Fibroblast of skin of abdomen (primary cell): ENCODE measurements at regions not wholly inside any gene's neighbourhood (a gene's known extent, or its start where the extent isn't known, plus 50 kb on each side); places are given as distances from the start of the nearest gene placed in this dataset.
"Not testable (repeated sequence)": the region's sequence is repeated elsewhere in the genome, so short reads cannot be mapped to it uniquely, and the experiment has no call there.

Experiments used
- DNase-seq: peaks from one replicate; pipeline ENCODE4 v3.0.0-alpha.2; 2013

DNA sequence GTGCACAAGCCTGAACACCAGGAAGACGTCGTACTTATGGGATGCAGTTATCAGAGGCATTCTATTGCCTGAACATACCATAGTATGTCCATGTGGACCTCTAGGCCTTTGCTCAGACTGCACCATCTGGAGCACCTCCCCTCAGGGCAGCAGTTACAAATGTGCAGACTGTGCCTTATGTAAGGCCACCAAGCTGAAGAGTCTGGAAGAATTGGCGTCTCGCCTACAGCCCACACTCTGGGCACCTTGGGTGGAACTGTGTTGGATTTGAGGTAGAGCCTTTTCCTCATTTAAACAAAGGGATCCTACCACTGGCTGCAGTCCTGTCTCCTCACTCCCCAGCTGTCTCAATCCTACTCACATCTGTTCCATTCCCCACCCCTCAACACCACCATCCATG, 204.3 kb upstream of the FRMD6 start:
- no peak for DNase-seq

DNA sequence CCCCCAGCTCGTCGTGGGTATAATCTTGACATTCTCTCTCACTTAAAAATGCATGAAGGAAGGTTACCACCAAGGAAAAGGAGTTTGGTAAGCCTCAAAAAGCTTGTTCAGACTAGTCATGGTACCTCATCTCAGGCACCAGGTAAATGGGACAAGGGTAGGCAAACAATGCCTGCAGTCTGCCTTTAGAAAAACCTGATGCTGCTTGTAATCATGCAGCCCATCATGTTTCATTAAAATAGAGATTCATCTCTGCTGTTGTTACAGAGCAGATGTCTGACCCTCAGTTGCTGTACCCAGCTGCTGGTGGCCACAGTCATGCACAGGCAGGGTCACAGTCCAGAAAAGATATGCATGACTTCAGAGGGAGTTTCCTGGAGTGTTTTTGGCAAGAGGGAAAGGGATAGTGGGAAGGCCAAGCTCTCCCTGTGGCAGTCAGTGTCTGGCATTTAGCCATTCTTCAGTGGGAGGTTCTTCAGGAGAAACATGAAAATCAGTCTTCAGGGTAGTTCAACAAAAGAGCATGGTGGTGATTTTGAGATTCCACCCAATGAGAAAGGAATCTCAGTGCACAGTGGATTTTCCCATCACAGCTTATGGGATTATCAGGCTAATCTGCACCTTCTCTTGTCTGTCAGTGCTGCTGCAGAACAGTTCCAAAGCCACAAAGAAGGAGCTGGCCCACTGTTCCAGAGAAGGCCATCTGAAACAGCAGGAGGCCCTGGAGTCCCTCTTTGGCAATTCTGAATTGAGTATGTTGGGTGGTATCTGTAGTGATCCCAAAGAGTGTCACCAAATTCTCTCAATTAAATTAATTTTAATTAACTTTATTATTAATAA, 202.7 kb upstream of the FRMD6 start:
- peak; percentile 80 for DNase-seq

DNA sequence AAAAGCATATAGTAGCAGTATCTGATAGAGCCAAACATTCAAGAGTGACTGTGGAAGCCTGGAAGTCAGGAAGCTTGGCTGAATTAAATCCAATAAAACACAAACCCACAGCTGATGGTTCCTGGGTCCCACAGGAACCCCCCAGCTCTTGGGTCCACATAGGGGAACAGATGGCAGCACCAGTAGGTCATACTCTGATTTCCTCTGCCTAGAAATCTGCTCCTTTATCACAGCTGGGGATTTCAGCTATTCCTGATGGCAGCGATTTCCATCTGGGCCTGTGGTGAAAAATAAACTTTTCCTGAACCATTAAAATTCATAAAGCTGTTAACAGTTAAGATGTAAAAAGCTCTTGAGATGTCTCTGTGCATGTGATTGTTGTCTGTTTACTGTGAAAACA, 202.0 kb upstream of the FRMD6 start:
- no peak for DNase-seq

DNA sequence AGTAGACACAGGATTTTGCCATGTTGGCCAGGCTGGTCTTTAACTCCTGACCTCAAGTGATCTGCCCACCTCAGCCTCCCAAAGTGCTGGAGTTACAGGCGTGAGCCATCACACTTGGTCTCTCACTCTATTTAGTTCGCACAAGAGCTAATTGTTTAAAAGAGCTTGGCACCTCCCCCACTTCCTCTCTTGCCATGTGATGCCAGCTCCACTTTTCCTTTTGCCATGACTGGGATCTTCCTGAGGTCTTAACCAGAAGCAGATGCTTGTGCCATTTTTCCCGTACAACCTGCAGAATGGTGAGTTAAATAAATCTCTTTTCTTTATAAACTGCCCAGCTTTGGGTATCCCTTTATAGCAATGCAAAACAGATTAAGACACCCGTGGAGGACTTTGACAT, 200.1 kb upstream of the FRMD6 start:
- DNase-seq: no peak

DNA sequence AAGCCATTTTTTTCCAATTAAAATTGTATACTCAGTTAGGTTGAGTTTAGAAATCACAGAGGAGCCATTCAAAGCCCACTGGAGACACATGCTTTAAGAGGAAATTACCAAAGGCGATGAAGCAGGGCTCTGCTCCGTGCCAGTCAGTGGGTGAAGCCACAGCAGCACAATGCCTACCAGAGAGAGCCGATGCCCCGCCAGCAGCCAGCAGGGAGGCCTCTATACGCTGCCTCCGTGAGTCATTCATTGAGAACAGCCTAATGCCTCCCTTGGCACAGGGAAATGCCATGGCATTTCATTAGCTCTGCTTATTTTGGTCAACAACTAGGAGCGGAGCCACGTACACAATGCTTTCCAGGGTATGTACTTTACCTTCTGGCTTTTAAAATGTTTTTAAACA, 197.8 kb upstream of the FRMD6 start:
- no peak for DNase-seq

DNA sequence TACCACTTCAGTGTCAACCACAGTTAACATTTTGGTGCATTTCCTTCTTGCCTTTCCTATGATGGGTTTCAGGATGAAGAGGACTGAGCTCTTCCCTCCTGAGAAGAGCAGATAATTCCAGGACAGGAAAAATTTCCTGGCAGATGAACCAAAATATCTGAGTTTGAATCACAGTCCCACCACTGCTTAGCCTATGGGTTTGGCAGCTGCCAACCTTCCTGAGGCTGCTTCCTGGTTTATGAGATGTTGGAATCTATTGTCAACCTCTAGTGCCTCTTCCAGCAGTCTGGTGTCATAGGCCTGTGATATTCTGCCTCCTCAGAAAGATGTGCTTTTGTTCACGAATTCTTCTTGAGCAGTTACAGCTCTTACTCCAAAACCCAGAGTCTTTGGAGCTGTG, 197.4 kb upstream of the FRMD6 start:
- no peak for DNase-seq

DNA sequence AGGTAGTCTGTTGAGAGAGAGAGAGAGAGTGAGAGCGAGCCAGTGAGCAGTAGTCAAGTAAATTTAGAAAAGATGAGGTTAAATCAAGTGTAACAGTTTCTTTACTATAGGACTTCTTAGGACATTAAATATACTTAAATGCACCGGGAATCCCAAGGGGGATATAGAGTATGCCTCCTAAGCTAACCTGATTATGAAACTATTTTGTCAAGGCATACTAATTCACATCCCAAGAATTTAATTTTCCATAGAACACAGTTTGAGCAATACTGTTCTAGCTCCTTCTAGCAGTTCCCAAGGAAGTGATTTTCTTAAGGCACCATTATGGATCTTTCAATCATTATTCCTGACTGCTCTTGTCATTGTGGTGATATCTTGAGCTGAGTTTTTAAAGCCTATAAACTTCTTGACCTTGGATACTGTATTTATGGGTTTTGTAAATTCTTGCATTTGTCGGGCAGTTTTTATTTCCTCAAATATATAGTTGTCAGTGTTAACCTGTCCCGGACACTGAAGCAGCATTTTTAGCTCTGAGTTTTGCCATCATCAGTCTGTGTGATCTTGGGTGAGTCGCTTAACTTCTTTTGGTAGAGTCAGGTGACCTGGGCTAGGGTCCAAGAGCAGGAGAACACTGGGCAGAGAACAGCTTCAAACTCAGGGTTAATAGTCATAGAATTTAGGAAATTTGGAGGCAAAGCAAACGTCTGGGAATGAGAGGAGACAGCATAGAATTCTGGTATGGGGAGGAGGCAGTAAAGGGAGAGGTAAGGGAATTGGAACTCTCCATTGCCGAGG, 196.5 kb upstream of the FRMD6 start:
- no peak for DNase-seq

DNA sequence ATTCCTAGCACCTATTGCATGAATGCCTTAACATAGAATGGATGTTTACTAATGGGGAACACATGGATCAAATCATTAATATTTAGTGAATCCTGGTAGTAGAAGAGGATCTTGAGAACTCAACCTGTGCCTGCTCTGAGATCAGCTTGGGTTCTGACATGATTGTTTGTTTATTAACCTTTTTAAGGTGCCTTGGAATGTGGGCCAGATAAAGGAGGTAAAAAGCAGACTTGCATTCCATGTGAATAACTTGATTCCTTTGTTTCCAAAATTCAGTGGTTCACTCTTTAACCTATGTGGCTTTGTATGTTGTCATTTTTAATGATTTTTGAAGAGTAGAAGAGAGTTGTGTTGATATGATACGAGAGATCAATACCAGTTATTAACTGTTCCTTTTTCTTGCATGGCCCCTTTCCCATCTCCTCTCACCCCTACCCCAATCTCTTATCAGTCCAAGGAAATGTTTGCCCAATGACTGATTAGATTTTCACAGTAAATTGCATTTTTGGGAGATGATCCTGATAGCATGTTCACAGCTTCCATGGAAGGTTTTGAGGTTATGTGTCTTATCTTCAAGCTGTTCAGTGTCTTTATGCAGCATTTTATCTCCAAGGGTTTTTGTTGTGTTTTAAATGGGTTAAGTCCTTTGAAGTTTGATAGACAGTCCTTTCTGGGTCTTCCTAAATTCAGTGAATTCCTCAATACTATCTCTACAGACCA, 193.7 kb upstream of the FRMD6 start:
- no peak for DNase-seq

DNA sequence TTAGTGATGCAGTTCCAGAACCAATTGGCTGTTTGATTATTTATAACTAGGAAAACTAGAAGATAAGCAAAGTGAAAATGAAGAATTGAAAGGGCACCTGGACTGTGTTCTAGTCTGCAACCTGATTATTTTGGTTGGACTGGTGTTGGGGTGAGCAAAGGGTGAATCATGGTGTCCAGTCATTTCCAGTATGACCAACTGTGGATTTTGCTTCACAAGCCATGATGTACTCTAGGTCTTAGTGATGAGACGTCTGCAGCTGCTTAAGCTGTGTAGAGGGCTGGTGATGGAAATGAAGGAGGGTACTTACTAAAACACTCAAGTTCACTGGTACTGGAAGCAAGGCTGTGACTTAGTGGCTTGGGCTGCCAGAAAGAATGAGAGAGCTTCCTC, 193.2 kb upstream of the FRMD6 start:
- peak; percentile 67 for DNase-seq

DNA sequence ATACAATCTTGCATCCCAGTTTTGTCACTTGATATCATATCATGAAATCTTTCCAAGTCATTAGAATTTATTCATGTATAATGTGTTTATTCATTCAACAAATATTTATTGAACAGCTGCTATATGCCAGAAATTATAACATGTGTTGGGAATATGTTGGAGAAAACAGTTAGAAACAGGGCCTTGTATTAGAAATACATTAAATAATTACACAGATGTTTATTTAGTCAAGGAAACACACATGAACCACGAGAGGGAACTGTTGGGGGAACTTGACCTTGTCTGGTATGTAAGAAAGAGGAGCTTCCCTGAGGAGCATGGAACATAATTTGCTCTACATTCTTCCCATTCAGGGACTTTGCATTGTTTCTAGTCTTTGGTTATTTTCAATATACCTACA, 191.7 kb upstream of the FRMD6 start:
- DNase-seq: no peak

DNA sequence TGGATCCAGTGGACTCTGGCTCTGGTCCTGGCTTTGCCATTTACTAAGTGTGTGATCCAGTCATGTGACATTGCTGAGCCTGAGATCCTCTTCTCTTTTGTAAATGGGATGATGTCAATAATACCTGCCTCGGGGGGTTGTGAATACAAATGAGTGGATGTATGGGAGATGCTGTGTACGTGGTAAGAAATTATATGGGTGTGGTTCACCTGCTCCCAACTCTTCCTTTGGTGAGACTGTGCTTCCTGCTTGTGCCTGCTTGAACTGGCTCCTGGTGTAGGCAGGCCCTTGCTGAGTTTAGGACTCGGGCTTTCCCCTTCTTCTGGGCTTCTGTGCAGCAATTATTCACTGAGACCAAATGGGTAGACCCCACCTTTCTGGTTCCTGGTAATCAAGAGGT, 189.5 kb upstream of the FRMD6 start:
- no peak for DNase-seq

DNA sequence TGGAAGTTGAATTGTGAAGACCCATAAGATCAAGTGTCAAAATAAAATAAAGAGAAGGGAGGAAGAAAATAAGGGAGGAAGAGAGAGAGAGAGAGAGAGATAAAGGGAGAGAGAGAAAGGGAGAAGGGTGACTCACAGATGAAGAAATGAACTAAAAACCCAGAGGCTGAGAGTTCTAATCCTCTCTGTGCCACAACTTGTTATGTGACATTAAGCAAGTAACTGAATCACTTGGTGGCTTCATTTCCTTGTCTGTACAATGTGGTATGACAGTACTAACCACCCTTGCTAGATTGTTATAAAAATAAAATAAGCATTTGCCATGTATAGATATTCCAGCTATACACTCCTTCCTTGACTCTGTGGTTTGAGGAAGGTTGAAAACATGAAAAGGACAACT, 189.0 kb upstream of the FRMD6 start:
- no peak for DNase-seq

DNA sequence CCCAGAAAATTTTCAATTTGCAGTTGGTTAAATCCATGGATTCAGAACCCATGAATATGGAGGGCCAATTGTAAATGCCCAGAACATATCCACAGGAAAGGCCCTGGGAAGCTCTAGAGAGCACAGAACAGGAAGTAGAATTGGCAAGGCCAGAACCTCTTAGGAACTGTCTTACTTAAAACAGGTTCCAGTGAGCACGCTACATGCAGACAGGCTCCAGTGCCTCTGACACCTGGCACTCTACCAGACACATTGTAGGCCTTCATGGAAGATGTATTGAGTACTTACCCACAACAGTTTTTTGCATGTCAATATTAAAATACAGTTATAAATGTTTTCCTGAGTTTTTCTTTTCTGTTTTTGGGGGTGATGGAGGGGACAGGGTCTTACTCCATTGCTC, 188.2 kb upstream of the FRMD6 start:
- DNase-seq: no peak

DNA sequence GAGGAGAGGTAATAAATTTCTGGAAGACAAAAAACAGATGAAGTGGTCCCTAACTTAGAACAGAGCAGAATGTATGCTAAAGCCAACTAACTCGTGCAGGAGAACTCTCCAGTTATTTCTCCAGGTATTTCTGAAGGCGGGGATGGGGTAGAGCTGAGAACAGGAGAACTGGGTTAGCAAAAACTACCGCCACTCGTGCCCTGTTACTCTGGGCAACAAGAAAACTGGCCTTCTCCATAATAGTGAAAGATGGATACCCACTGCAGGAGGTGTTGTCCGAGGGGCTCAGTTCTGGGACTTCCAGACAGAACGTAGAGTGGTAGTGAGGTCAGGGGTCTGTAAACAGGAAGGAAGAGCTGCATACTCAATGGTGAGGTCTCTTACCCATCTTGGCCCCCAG, 187.3 kb upstream of the FRMD6 start:
- DNase-seq: no peak

DNA sequence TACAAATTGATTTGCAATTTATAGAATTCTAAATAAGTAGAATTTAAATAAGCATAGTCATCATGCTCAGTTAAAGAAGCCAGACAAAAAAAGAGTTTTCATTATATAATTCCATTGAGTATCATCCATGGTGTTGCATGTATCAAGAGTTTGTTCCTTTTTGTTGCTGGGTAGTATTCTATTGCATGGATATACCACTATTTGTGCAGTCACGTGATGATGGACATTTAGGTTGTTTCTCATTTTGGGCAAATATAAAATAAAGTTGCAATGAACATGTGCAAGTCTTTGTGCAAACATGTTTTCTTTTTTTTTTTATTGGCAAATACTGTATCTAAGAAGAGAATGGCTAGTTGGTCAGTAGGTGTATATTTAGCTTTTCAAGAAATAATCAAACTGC, 186.2 kb upstream of the FRMD6 start:
- DNase-seq: no peak

DNA sequence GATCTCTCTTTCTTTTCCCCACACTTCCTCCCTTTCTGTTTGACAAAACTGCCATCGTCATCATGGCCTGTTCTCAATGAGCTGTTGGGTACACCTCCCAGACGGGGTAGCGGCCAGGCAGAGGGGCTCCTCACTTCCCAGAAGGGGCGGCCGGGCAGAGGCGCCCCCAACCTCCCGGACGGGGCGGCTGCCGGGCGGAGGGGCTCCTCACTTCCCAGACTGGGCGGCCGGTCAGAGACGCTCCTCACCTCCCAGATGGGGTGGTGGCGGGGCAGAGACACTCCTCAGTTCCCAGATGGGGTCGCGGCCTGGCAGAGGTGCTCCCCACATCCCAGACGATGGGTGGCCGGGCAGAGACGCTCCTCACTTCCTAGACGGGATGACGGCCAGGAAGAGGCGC, 184.3 kb upstream of the FRMD6 start:
- not testable (repeated sequence) for DNase-seq

DNA sequence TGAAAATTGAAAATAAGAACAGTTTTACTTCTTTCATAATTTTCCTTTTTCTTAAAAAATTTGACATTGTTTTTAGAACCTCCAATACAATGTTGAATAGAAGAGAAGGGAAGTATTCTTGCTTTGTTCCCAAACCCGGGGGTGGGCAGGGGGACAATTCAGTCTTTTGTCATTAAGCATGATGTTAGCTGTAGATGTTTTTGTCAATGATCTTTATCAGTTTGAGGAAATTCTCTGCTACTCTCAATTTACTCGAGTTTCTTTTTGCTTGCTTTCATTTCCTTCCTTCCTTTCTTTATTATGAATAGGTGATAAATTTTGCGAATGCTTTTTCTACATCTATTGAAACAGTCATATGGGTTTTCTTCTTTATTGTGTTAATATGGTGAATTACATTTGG, 183.2 kb upstream of the FRMD6 start:
- no peak for DNase-seq

DNA sequence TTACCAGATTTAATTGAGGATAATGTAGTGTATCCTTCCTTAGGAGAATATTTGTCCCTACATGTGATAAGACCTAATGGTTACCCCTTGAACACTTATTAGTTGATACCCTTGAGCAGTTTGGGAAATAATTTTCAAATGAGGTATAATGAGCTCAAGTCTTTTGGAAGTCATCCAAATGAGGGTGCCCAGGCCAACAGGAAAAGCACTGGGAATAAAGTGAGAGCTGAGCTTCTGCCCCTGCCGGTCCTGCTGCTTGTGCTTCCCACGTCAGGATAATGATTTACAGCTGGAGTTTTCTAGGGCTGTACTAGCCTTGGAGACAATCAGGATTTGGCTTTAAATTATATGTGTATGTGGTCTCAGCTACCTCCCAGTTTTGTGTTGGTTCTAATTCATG, 178.8 kb upstream of the FRMD6 start:
- DNase-seq: peak; percentile 53

DNA sequence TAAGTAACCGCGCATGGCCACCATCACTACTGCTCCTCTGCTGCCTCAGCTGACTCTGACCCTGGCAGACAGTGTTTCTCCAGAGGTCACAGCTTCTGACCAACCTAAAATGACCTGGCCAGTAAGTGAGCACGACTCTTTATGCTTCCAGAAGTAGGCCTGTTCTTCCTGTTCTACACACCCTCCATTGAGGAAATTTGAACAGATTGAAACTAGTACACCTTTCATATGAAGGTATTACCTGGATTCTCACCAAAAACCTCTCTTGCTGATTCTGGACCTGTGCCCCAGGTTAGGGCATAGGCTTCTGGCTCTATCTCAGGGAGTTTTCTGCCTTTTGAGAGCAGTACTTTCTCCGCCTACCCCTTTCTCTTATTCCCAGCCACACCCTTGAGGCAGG, 178.4 kb upstream of the FRMD6 start:
- no peak for DNase-seq

DNA sequence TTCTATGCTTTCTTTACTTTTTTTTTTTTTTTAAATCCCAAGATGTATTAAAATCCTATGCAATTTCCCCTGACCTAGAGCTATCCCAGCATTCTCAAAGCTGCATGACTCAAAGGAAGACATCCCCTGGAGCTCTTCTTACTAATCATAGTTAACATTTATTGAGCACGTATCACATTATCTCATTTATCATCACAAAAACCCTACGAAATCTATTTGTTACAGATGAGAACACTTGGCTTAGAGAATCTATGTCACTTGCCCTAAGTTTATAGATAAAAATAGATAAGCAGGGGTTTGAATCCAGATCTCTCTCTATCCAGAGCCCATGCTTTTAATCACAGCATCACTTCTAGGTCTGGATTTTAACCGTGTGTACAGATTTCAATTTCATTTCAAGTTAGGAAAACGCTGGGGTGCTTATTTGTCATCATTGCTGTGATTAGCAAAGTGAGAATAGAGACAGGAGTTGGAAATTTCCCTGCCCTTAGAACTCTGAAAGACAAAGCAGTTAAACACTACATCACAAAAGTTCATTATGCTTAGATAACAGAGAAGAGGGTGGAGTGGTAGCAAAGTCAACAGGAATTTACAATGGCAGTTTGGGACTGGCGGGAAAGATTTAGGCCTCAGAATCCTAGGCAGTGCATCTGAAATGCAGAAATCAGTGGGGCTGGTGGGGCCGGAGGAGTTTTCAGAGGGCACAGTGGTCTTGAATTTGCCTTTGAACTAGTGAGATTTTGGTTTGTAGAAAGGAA, 177.7 kb upstream of the FRMD6 start:
- peak; percentile 75 for DNase-seq

DNA sequence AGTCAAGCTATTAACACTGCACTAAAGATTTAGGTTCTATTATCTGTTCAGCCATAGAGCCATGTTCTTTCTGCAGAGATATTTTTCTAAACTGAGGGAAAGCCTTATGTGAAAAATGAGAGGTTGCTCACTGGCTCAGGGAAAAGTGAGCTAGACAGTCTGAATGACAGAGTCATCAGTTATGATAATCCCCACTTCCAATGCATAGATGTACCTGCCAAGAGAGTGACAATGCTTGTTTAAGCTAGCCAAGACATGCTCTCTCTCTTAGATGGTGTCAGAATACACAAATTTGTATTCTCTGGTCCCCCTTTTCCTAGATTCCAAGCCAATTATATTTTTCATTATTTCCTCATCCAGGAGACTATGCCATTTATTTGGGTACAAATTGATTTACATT, 176.9 kb upstream of the FRMD6 start:
- no peak for DNase-seq

DNA sequence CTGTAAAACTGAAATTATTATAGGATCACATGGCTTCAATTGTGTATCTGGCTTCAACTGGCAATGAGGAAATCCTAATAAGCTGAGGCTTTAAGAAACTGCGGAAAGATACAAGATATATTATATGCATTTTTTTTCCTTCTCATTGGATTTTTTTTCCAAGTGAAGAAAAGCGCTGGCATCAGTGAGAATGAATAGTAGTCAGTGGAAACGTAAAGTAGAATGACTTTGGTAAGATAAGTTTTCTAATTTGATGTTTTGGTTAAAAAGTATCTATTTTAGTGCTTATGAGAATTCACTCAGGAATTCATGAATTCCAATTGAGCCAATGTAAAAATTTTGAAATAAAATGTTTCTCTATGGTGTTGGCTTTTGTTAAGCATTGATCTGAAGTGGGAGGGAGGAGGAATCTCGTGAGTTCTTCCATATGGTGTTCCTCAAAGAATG, 173.5 kb upstream of the FRMD6 start:
- DNase-seq: peak; percentile 72
